ENCODE measurements at regions not wholly inside any gene's neighbourhood (a gene's known extent, or its start where the extent isn't known, plus 50 kb on each side); places are given as distances from the start of the nearest gene placed in this dataset.

DNA sequence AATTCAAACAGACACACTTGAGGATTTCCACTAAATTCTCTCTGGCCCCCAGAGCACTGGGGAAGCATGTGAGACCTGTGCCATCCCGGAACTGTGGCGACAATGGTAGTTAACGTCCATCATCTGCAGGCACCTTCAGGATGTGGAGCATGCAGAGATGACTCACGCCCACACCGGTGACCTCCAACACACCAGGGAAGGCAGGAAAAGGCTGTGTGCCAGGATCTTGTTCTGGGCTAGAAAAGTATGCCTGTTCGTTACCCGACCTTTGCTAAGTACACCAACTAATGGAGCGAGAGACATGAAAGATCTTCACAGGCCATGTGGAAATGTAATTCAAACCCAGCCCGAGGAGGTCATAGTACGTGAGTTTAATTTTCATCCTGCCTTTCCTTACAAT lies 208.8 kb downstream of the MELK start:
- no peak for TF ChIP-seq POLR2AphosphoS5 (IDR thresholded peaks at IDR 0.05; ENCODE audit: low read depth)
- TF ChIP-seq REST (IDR thresholded peaks at IDR 0.05; ENCODE audit: unreplicated experiment) = no peak

Measured in GM23338 (cell line).